Natural killer cell (primary cell): ENCODE measurements at regions not wholly inside any gene's neighbourhood (a gene's known extent, or its start where the extent isn't known, plus 50 kb on each side); places are given as distances from the start of the nearest gene placed in this dataset.

Experiments used
- ATAC-seq, 3 donors: fragments of 150-1000 bp in 2 of 3; fragments of 200-7000 bp in 1 of 3; cut with Tn5 transposase; 1 replicate in 1 of 3; 2 replicates in 2 of 3; pipeline ENCODE4 v1.10.0; 2021; ENCODE audit warnings: mild to moderate bottlenecking in 2 of 3, moderate library complexity in 2 of 3
- DNase-seq, 2 donors: peaks; one replicate each; pipeline versions ENCODE4 v3.0.0 to v3.0.0-alpha.2; 2013 to 2021; ENCODE audit warnings: mixed read lengths in 1 of 2
- H3K27ac ChIP-seq: one replicate; pipeline ENCODE4 v1.5.1; 2013; ENCODE audit warnings: mild to moderate bottlenecking, low read length
- H3K27me3 ChIP-seq: one replicate; pipeline ENCODE4 v1.6.1; 2013; ENCODE audit warnings: low read length; ENCODE audit not compliant: control insufficient read depth, insufficient read depth
- H3K36me3 ChIP-seq: one replicate; pipeline ENCODE4 v1.6.1; 2013; ENCODE audit warnings: low read length; ENCODE audit not compliant: control insufficient read depth, insufficient read depth
- H3K4me1 ChIP-seq: one replicate; pipeline ENCODE4 v1.6.1; 2013; ENCODE audit warnings: low read length; ENCODE audit not compliant: control insufficient read depth, insufficient read depth
- H3K4me3 ChIP-seq: one replicate; pipeline ENCODE4 v1.5.1; 2013; ENCODE audit warnings: low read length
- H3K9me3 ChIP-seq: one replicate; pipeline ENCODE4 v1.6.1; 2013; ENCODE audit warnings: low read length; ENCODE audit not compliant: control insufficient read depth, insufficient read depth
- H3K27ac Mint-ChIP-seq, 2 donors: one replicate each; pipeline ENCODE4 v1.8.0; 2022; ENCODE audit warnings: mild to moderate bottlenecking in 2 of 2, mixed read lengths in 2 of 2, moderate library complexity in 1 of 2
- H3K27me3 Mint-ChIP-seq, 2 donors: one replicate each; pipeline ENCODE4 v1.8.0; 2022; ENCODE audit warnings: low read depth in 2 of 2, mixed read lengths in 2 of 2
- H3K36me3 Mint-ChIP-seq: one replicate; pipeline ENCODE4 v1.8.0; 2022; ENCODE audit warnings: mixed read lengths
- H3K4me1 Mint-ChIP-seq, 2 donors: one replicate each; pipeline ENCODE4 v1.8.0; 2022; ENCODE audit warnings: mixed read lengths in 2 of 2
- H3K4me3 Mint-ChIP-seq: one replicate; pipeline ENCODE4 v1.8.0; 2022; ENCODE audit warnings: mild to moderate bottlenecking, moderate library complexity, mixed read lengths
- H3K9me3 Mint-ChIP-seq, 2 donors: one replicate each; pipeline ENCODE4 v1.8.0; 2022; ENCODE audit warnings: mixed read lengths in 2 of 2
- CTCF ChIP-seq: fragments of 200-600 bp; IDR thresholded peaks from one replicate; pipeline ENCODE4 v1.8.0; 2022; ENCODE audit warnings: antibody characterized with exemption
- WGBS: methylation state at CpG from one replicate; pipeline ENCODE4 v1.1.7; 2013; ENCODE audit warnings: missing lambda C conversion rate; ENCODE audit not compliant: insufficient coverage; 5-methylcytosine and 5-hydroxymethylcytosine counted together
- intact Hi-C: fragments of 100-400 bp; cut with micrococcal nuclease; formaldehyde crosslinking; loops from one replicate; pipeline ENCODE4 v1.14.2; 2022

DNA sequence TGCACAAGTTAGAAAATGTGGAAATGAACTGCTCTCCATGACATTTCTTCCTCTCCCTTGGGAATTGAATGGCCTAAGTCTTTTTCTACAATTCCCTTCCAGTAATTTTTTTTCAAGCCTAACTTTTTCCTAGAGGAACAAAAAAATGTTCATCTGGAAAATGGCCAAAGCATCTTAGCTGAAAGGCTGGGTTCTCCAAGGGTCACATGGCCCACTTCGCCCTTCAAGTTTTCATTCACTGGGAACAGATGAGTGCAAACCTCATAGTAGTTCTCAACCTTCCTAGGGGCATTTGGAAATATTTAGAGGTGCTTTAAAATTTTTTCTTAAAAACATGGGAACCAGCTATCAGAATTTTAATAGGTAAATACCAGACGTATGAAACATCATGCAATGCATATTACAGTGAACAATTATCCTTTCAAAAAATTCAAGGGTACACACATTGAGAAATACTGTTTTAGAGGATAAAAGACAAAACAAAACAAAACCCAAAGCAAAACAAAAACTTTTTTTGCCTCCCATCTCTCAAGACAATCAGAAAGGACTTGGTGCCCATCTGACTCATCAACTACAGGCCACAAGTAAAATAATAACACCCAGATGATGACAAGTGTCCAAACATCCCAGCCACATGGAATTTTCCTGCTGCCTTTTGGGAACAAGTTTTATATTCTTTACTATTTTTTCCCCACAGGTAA, 208.8 kb downstream of the SLITRK6 start:
- H3K27ac Mint-ChIP-seq = no peak overlapping the region
- DNase-seq = no peak
- no peak for TF ChIP-seq CTCF
- ATAC-seq = no peak
- no peaks in the 10 kb centered on the region for H3K36me3 Mint-ChIP-seq
- no peaks in the 10 kb centered on the region for H3K27me3 ChIP-seq
- H3K4me1 ChIP-seq = no peaks in the 10 kb centered on the region
- peaks cover 4 to 12% of the 10 kb centered on the region in 2 donors for H3K9me3 Mint-ChIP-seq
- no peak overlapping the region for H3K4me3 Mint-ChIP-seq
- 83% methylated on average over 1 of the region's 2 CpGs for WGBS
- H3K9me3 ChIP-seq = peaks cover 12% of the 10 kb centered on the region
- H3K36me3 ChIP-seq = no peaks in the 10 kb centered on the region
- H3K27me3 Mint-ChIP-seq = no peaks in the 10 kb centered on the region
- intact Hi-C loops = no loop called here
- no peaks in the 10 kb centered on the region for H3K4me1 Mint-ChIP-seq
- H3K27ac ChIP-seq = no peak overlapping the region
- no peak overlapping the region for H3K4me3 ChIP-seq

- no peaks in the 10 kb centered on the region for H3K36me3 ChIP-seq
- peaks cover 14% of the 10 kb centered on the region for H3K9me3 ChIP-seq
- no peaks in the 10 kb centered on the region for H3K27me3 ChIP-seq
- H3K4me3 ChIP-seq = no peak overlapping the region
- Mint-ChIP-seq H3K27me3 (no peaks in the 10 kb centered on the region), H3K4me1 (no peaks in the 10 kb centered on the region), H3K36me3 (no peaks in the 10 kb centered on the region), H3K4me3 (no peak overlapping the region), H3K27ac (no peak overlapping the region), H3K9me3 (peaks cover 4 to 13% of the 10 kb centered on the region in 2 donors)
- no peak for ATAC-seq
- intact Hi-C loops = no loop called here
- no peaks in the 10 kb centered on the region for H3K4me1 ChIP-seq
- DNase-seq = no peak
- TF ChIP-seq CTCF = no peak
- no peak overlapping the region for H3K27ac ChIP-seq
- WGBS = 89% methylated on average over 5 of the region's 5 CpGs
Measured at GRCh38 chr13:85589021-85589420, 210.2 kb downstream of the SLITRK6 start.

GRCh38 chr13:85588359-85588758, 210.9 kb downstream of the SLITRK6 start:
- WGBS = 87% methylated on average over 2 of the region's 3 CpGs
- intact Hi-C loops = no loop called here
- no peak overlapping the region for H3K27ac ChIP-seq
- Mint-ChIP-seq H3K27ac (no peak overlapping the region), H3K36me3 (no peaks in the 10 kb centered on the region), H3K27me3 (no peaks in the 10 kb centered on the region), H3K4me1 (no peaks in the 10 kb centered on the region), H3K9me3 (peaks cover 4 to 10% of the 10 kb centered on the region in 2 donors), H3K4me3 (no peak overlapping the region)
- no peak for ATAC-seq
- no peaks in the 10 kb centered on the region for H3K4me1 ChIP-seq
- no peak for TF ChIP-seq CTCF
- no peak overlapping the region for H3K4me3 ChIP-seq
- H3K27me3 ChIP-seq = no peaks in the 10 kb centered on the region
- H3K36me3 ChIP-seq = no peaks in the 10 kb centered on the region
- H3K9me3 ChIP-seq = peaks cover 14% of the 10 kb centered on the region
- no peak for DNase-seq

DNA sequence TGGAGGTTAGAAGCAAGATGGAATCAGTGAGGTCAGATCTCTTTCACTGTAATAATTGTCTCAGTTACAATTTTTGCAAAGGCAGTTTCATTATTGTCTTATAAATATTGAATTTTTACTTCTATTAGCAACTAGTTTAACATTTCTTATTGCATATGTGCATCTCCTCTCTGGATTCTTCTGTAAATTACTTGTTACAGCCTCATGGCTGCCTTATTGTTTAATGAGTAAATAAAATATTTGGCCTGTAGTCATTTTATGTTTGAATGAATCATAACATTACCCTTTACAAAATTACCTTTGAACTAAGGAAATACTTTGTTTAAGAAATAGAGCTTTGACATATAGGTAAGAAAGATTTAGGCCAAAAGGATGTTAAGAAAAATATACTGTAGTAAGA, 212.4 kb downstream of the SLITRK6 start:
- no peaks in the 10 kb centered on the region for H3K4me1 Mint-ChIP-seq
- Histone ChIP-seq H3K9me3 (peaks cover 14% of the 10 kb centered on the region), H3K27ac (no peak overlapping the region), H3K4me3 (no peak overlapping the region), H3K27me3 (no peaks in the 10 kb centered on the region), H3K4me1 (no peaks in the 10 kb centered on the region), H3K36me3 (no peaks in the 10 kb centered on the region)
- ATAC-seq (no peak), DNase-seq (no peak)
- H3K4me3 Mint-ChIP-seq = no peak overlapping the region
- no peaks in the 10 kb centered on the region for H3K36me3 Mint-ChIP-seq
- intact Hi-C loops = no loop called here
- H3K27me3 Mint-ChIP-seq = no peaks in the 10 kb centered on the region
- peaks cover 8 to 15% of the 10 kb centered on the region in 2 donors for H3K9me3 Mint-ChIP-seq
- no peak for TF ChIP-seq CTCF
- no peak overlapping the region for H3K27ac Mint-ChIP-seq
